Memory B cell (primary cell): ENCODE measurements at regions not wholly inside any gene's neighbourhood (a gene's known extent, or its start where the extent isn't known, plus 50 kb on each side); places are given as distances from the start of the nearest gene placed in this dataset.

ENCODE experiments used
- ATAC-seq: fragments of 150-1000 bp; cut with Tn5 transposase; 2 replicates; pipeline ENCODE4 v1.10.0; 2021; ENCODE audit warnings: low read depth, mild to moderate bottlenecking, moderate library complexity
- DNase-seq, 2 donors: peaks; one replicate each; pipeline ENCODE4 v3.0.0; 2022; ENCODE audit warnings: low spot score in 2 of 2
- H3K27ac Mint-ChIP-seq: one replicate; pipeline ENCODE4 v1.8.0; 2022; ENCODE audit warnings: mild to moderate bottlenecking, moderate library complexity, mixed read lengths
- H3K27me3 Mint-ChIP-seq: one replicate; pipeline ENCODE4 v1.8.0; 2022; ENCODE audit warnings: mixed read lengths
- H3K36me3 Mint-ChIP-seq: one replicate; pipeline ENCODE4 v1.8.0; 2022; ENCODE audit warnings: mild to moderate bottlenecking, mixed read lengths
- H3K4me1 Mint-ChIP-seq: one replicate; pipeline ENCODE4 v1.8.0; 2022; ENCODE audit warnings: mixed read lengths
- H3K4me3 Mint-ChIP-seq: one replicate; pipeline ENCODE4 v1.8.0; 2022; ENCODE audit warnings: mild to moderate bottlenecking, moderate library complexity, mixed read lengths
- H3K9me3 Mint-ChIP-seq: one replicate; pipeline ENCODE4 v1.8.0; 2022; ENCODE audit warnings: mixed read lengths

DNA sequence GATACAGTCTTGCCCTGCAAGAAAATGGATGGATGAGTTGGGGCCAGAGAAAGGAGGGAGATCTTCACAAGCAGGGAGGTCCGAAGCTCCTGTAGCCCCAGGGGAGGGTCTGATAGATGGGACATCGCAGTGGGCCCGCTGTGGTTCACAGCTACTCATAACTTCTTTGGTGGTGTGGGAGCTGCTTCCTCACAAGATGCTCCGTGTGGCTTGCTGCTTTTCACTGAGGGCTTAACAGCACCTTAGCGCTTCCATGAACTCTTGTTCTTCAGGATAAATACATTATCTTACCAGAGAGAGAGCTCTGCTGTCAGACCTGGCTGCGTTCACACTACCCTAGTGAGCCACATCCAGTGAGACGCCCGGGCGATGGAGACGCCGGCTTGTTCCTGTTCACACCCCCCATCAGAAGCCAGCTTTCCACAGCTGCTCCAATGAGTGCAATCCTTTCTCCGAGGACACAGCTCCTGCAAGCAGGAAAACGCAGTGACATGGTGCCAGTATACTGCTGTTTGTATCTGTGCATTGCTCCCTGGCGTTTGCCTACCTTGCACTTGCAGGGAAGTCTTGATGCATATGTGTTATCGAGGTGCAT lies 599.8 kb downstream of the AJAP1 start:
- peaks cover 7% of the 10 kb centered on the region for H3K9me3 Mint-ChIP-seq
- DNase-seq, result no peak
- no peaks in the 10 kb centered on the region for H3K36me3 Mint-ChIP-seq
- H3K4me3 Mint-ChIP-seq, result no peak overlapping the region
- no peak for ATAC-seq
- H3K4me1 Mint-ChIP-seq, result no peaks in the 10 kb centered on the region
- H3K27ac Mint-ChIP-seq, result no peak overlapping the region
- H3K27me3 Mint-ChIP-seq, result no peaks in the 10 kb centered on the region

DNA sequence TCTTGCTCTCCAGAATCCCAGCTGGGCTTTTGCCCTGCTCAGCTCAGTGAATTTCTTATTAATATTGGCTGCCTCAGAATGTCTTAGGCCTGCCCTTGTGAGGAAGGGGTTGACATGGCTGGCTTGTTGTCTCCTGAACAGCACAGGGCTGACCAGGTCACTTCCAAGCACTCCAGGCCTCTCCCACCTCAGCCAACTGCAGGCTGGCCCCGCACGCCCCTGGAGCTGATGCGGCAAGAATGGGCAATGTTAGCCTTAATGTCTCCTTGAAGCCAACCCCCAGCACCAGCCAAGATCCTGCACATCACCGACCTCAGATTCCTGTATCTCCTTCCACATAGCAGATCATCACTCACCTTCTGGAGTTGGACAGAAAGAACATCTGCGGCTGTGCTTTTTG lies 598.6 kb downstream of the AJAP1 start:
- DNase-seq, result no peak
- Mint-ChIP-seq H3K27me3 (no peaks in the 10 kb centered on the region), H3K4me3 (no peak overlapping the region), H3K36me3 (no peaks in the 10 kb centered on the region), H3K4me1 (no peaks in the 10 kb centered on the region), H3K9me3 (no peaks in the 10 kb centered on the region), H3K27ac (no peak overlapping the region)
- ATAC-seq, result no peak

DNA sequence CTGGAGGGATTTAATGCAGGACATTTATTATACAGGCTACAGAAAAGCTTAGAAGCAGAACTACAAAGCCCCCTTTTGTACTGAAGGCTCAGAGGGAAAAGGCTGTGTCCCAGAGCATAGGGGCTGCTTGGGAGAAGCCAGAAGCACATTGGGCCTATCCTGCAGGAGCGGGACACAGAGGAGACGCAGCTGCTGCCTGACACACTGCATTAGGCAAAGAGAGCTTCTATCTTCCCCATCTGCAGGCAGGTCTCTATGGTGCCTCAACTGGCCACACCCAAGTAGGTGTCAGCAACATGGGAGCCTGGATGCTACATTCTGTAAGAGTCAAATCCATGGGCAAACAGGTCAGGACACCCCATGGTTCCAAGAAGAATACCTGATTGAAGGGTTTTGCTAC lies 595.9 kb downstream of the AJAP1 start:
- DNase-seq (no peak), ATAC-seq (no peak)
- no peak overlapping the region for H3K27ac Mint-ChIP-seq
- H3K9me3 Mint-ChIP-seq, result peaks cover 3% of the 10 kb centered on the region
- no peaks in the 10 kb centered on the region for H3K4me1 Mint-ChIP-seq
- no peaks in the 10 kb centered on the region for H3K36me3 Mint-ChIP-seq
- no peaks in the 10 kb centered on the region for H3K27me3 Mint-ChIP-seq
- H3K4me3 Mint-ChIP-seq, result no peak overlapping the region

- Mint-ChIP-seq H3K9me3 (peaks cover 5% of the 10 kb centered on the region), H3K4me3 (no peak overlapping the region), H3K27me3 (peaks cover 1% of the 10 kb centered on the region), H3K27ac (no peak overlapping the region), H3K4me1 (no peaks in the 10 kb centered on the region), H3K36me3 (no peaks in the 10 kb centered on the region)
- ATAC-seq (no peak), DNase-seq (no peak)
Measured at GRCh38 chr1:5245348-5245747, 590.9 kb downstream of the AJAP1 start.

- H3K9me3 Mint-ChIP-seq, result peaks cover 5% of the 10 kb centered on the region
- no peak overlapping the region for H3K4me3 Mint-ChIP-seq
- DNase-seq (no peak), ATAC-seq (no peak)
- no peaks in the 10 kb centered on the region for H3K4me1 Mint-ChIP-seq
- H3K27ac Mint-ChIP-seq, result no peak overlapping the region
- no peaks in the 10 kb centered on the region for H3K36me3 Mint-ChIP-seq
- H3K27me3 Mint-ChIP-seq, result peaks cover 1% of the 10 kb centered on the region
Measured at GRCh38 chr1:5244631-5245285, 590.3 kb downstream of the AJAP1 start.

DNA sequence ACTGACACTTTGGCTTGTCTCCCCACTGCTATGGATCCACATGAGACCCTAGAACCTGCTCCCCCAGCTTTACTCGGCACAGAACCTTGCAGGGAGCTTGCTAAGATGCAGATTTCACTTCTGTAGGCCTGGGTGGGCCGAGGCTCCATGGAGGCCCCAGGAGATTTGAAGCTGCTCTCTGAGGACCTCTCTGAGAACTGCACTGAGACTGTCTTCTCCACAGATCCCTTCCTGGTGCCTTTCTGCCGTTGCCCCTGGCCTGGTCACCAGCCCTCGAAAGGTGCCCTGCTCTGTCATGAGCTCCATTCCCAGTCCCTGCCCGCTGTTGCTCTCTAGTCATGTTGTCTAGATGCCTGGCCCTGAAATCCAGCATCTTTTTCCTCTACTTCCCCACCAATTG lies 588.4 kb downstream of the AJAP1 start:
- Mint-ChIP-seq H3K27me3 (peaks cover 1% of the 10 kb centered on the region), H3K4me3 (no peak overlapping the region), H3K27ac (no peak overlapping the region), H3K36me3 (no peaks in the 10 kb centered on the region), H3K4me1 (no peaks in the 10 kb centered on the region), H3K9me3 (peaks cover 8% of the 10 kb centered on the region)
- DNase-seq (no peak), ATAC-seq (no peak)

DNA sequence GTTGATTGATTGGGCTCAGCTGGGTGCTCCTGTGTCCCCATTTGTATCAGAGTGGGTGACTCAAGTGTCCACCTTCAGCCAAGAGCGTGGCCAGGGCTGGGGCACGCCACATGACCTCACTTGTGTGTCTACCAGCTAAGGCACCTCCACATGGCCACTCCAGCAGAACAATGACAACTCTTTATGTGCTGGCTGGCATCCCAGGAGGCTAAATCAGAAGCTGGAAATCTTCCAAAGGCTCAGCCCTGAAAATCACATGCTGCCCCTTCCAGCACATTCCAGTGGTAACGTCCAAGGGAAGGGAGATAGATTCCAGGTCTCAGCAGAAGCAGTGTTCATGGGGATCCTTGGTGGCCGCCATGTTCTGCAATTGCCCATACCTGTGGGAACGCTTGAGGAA lies 585.5 kb downstream of the AJAP1 start:
- no peak overlapping the region for H3K4me3 Mint-ChIP-seq
- no peak overlapping the region for H3K27ac Mint-ChIP-seq
- DNase-seq, result no peak
- peaks cover 1% of the 10 kb centered on the region for H3K27me3 Mint-ChIP-seq
- no peaks in the 10 kb centered on the region for H3K4me1 Mint-ChIP-seq
- ATAC-seq, result no peak
- H3K36me3 Mint-ChIP-seq, result no peaks in the 10 kb centered on the region
- peaks cover 5% of the 10 kb centered on the region for H3K9me3 Mint-ChIP-seq

DNA sequence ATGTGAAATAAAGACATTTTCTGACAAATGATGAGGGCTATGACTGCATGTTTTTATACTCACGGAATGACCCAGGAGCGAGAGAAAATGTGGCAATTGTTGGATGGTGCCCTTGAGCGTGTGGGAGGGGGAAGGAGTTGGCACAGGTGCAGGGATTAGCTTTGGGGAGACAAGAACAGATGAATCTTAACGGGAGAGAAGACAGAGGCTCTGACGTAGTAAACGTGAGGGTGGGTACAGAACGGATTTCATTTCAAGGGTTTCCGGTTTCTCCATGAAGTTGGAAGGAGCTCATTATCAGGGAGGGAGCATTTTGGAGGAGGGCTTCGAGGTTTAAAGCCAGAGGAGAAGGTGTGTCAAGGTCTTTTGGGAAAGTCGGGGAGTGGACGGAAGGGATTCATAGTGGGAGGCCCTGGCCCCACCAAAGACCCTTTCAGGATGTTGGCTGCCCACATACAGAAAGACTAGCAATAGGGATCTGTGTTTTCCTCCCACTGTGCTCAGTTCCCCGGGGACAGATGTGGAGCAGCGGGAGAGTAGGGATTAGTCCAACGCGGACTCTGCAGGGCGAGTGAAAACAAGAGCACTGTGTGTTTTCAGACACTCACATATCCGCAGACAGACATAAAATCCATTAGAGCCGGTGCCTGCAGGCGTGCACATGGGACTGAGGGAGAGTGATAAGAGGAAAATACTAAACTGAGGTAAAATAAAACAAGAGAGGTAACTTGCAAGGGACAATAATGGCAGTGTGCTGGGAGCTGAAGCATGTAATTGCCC lies 584.1 kb downstream of the AJAP1 start:
- H3K4me1 Mint-ChIP-seq, result no peaks in the 10 kb centered on the region
- H3K27me3 Mint-ChIP-seq, result peaks cover 3% of the 10 kb centered on the region
- H3K27ac Mint-ChIP-seq, result no peak overlapping the region
- DNase-seq (no peak), ATAC-seq (no peak)
- no peaks in the 10 kb centered on the region for H3K36me3 Mint-ChIP-seq
- H3K4me3 Mint-ChIP-seq, result no peak overlapping the region
- H3K9me3 Mint-ChIP-seq, result peaks cover 11% of the 10 kb centered on the region

DNA sequence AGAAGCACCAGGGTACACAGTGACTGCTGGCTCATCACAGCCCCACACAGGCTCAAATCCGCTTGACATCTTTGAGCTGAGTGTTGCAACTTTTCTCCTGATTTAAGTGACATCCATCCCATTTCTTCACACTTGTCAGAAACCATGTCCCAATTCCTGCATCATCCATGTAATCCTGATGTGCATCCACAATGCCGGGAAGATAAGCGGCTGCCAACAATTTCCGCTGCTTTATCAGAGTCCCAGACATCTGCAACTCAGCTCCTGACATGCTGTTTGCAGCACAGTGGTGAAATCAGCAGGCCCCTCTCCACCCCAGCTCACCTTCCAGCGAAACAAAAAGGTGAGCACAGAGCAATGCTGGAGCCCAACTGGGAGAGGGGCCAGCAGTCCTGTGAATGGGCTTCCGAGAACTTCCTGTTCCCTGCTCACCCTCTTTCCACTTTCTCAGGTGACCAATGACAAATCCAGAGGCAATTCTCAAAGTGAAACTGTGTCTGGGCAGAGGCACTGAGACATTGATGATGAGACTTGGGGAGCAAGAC lies 581.0 kb downstream of the AJAP1 start:
- ATAC-seq (no peak), DNase-seq (no peak)
- no peak overlapping the region for H3K27ac Mint-ChIP-seq
- no peaks in the 10 kb centered on the region for H3K36me3 Mint-ChIP-seq
- peaks cover 14% of the 10 kb centered on the region for H3K9me3 Mint-ChIP-seq
- H3K27me3 Mint-ChIP-seq, result peaks cover 2% of the 10 kb centered on the region
- H3K4me3 Mint-ChIP-seq, result no peak overlapping the region
- no peaks in the 10 kb centered on the region for H3K4me1 Mint-ChIP-seq

GRCh38 chr1:5232537-5232936 lies 578.1 kb downstream of the AJAP1 start:
- Mint-ChIP-seq H3K27ac (no peak overlapping the region), H3K36me3 (no peaks in the 10 kb centered on the region)

DNA sequence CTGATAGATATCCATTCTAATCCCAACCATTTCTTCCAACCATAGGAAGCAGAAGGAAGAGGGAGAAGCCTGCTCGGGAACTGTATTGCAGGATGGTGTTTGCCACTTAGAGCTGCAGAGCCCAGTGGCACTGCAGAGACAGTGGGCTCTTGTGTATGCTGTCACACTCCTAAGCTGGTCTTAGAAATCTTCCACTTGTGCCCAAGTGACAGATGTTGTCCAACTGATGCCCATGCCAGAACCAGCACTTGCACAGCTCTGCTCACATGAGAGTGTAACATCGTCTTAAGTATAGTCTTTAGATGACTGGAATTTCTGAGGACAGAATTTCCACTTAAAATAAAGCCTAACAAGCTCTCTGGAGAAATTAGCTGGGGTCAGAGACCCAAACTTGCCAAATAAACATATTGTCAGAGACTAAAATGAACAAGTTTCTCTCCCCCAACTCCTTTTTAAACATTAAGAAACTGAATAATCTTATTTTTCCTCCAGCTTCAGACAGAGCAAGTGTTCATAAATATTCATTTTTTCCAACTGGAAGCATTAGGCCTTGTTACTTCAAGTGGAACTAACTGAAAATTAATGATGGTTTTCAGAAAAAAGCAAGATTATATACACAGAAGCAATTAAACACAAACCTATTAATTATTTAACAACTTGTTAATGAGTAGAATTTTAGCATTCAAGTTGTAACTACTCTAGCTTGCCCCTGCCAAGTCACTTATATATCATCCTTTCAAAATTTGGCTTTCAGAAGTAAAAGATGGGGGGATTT lies 577.3 kb downstream of the AJAP1 start:
- H3K9me3 Mint-ChIP-seq, result peaks cover 11% of the 10 kb centered on the region
- H3K4me1 Mint-ChIP-seq, result no peaks in the 10 kb centered on the region
- DNase-seq (no peak), ATAC-seq (no peak)
- H3K36me3 Mint-ChIP-seq, result no peaks in the 10 kb centered on the region
- no peak overlapping the region for H3K4me3 Mint-ChIP-seq
- no peak overlapping the region for H3K27ac Mint-ChIP-seq
- peaks cover 5% of the 10 kb centered on the region for H3K27me3 Mint-ChIP-seq

More at GRCh38 chr1:5232537-5232936, 578.1 kb downstream of the AJAP1 start:
- ATAC-seq (no peak), DNase-seq (no peak)
- H3K4me3 Mint-ChIP-seq, result no peak overlapping the region
- H3K4me1 Mint-ChIP-seq, result no peaks in the 10 kb centered on the region
- H3K9me3 Mint-ChIP-seq, result peaks cover 11% of the 10 kb centered on the region
- H3K27me3 Mint-ChIP-seq, result peaks cover 5% of the 10 kb centered on the region

DNA sequence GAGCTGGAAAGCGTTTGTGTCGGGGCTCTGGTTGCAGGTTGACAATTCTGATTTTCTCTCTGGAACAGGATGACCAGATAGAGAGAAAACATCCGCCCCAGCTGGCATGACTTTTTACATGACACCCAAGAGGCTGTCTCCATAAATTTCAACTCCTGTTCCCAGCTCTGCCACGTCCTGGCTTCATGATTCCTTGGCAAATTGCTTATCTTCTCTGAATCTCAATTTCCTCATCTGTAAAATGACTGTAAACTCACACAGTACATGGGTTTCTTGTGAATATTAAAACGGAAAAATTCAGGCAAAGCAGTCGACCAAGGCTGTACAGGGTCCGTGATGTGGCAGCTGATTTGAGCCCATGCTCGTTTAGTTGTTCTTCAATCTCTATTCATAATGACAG lies 572.7 kb downstream of the AJAP1 start:
- H3K4me3 Mint-ChIP-seq, result no peak overlapping the region
- H3K4me1 Mint-ChIP-seq, result no peaks in the 10 kb centered on the region
- H3K36me3 Mint-ChIP-seq, result no peaks in the 10 kb centered on the region
- no peak for DNase-seq
- peaks cover 4% of the 10 kb centered on the region for H3K9me3 Mint-ChIP-seq
- H3K27me3 Mint-ChIP-seq, result peaks cover 7% of the 10 kb centered on the region
- no peak overlapping the region for H3K27ac Mint-ChIP-seq
- no peak for ATAC-seq

- peaks cover 4% of the 10 kb centered on the region for H3K9me3 Mint-ChIP-seq
- H3K27me3 Mint-ChIP-seq, result peaks cover 7% of the 10 kb centered on the region
- no peaks in the 10 kb centered on the region for H3K36me3 Mint-ChIP-seq
- DNase-seq (no peak), ATAC-seq (no peak)
- no peaks in the 10 kb centered on the region for H3K4me1 Mint-ChIP-seq
- H3K4me3 Mint-ChIP-seq, result no peak overlapping the region
- H3K27ac Mint-ChIP-seq, result no peak overlapping the region
Measured at GRCh38 chr1:5225707-5226704, 571.6 kb downstream of the AJAP1 start.
